ENCODE measurements at regions not wholly inside any gene's neighbourhood (a gene's known extent, or its start where the extent isn't known, plus 50 kb on each side); places are given as distances from the start of the nearest gene placed in this dataset.
"Not testable (repeated sequence)": the region's sequence is repeated elsewhere in the genome, so short reads cannot be mapped to it uniquely, and the experiment has no call there.

DNA sequence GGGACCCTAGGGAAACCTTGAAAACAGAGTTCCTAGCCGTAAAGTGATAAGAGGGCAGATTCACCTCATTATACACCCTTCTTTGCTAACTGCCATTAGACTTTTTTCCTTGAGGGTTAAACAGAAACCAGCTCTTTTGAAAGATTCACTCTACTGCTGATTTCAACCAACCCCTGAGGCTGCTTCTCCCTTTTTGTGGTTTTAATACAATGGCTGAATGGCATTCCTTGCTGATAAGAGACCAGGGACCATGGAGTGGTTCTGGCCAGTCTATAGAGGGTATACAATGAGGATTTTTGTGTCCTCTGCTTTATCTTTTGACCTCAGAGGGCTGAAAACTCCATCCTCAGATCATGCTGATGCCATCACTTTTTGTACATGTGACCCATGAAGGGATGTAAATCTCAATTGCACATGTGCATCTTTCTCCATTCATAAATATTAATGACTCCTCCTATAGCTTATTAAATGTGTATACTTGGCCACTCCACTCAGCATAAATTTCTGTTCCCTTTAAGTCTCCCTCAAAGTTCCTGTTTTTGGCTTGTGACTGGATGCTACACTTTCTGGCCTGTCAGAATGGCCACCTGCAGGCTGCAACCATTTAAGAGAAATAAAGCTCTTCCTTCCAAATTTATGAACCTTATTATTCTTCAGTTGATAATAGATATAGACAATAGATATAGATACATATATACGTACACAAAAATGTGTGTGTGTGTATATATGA lies 233.8 kb upstream of the SEL1L start:
- Histone ChIP-seq H3K4me1 (ENCODE audit: insufficient read depth) (no peaks in the 10 kb centered on the region), H3K27me3 (no peaks in the 10 kb centered on the region), H3K4me2 (no peak overlapping the region), H3K9me3 (ENCODE audit: low read depth) (no peaks in the 10 kb centered on the region), H3K9me2 (replicated peaks; ENCODE audit: insufficient read depth) (no peaks in the 10 kb centered on the region), H3K27ac (no peak overlapping the region), H3K36me3 (replicated peaks; ENCODE audit: insufficient read depth, low read depth) (no peaks in the 10 kb centered on the region), H3K79me2 (no peaks in the 10 kb centered on the region), H4K20me1 (ENCODE audit: insufficient read depth, poor library complexity, severe bottlenecking) (no peaks in the 10 kb centered on the region), H2AFZ (no peak overlapping the region), H3K4me3 (no peak overlapping the region)
- TF ChIP-seq EZH2 (IDR thresholded peaks at IDR 0.05; ENCODE audit: borderline replicate concordance) (no peak), CTCF (IDR thresholded peaks at IDR 0.05; ENCODE audit: poor library complexity) (no peak), EZH2phosphoT487 (IDR thresholded peaks at IDR 0.05; ENCODE audit: low read depth, severe bottlenecking, unreplicated experiment) (no peak)
- WGBS (ENCODE audit: low lambda C conversion rate, missing lambda C conversion rate): 82% methylated on average over 2 of the region's 2 CpGs
- DNase-seq (ENCODE audit: low spot score): no peak

GRCh38 chr14:81771651-81772275 lies 238.1 kb upstream of the SEL1L start:
- Histone ChIP-seq H3K4me1 (ENCODE audit: insufficient read depth) (no peaks in the 10 kb centered on the region), H3K4me2 (no peak overlapping the region), H3K4me3 (no peak overlapping the region), H4K20me1 (ENCODE audit: insufficient read depth, poor library complexity, severe bottlenecking) (no peaks in the 10 kb centered on the region), H3K79me2 (no peaks in the 10 kb centered on the region), H2AFZ (no peak overlapping the region), H3K9me2 (replicated peaks; ENCODE audit: insufficient read depth) (no peaks in the 10 kb centered on the region), H3K9me3 (ENCODE audit: low read depth) (no peaks in the 10 kb centered on the region), H3K27me3 (no peaks in the 10 kb centered on the region), H3K36me3 (replicated peaks; ENCODE audit: insufficient read depth, low read depth) (no peaks in the 10 kb centered on the region), H3K27ac (no peak overlapping the region)
- TF ChIP-seq EZH2phosphoT487 (IDR thresholded peaks at IDR 0.05; ENCODE audit: low read depth, severe bottlenecking, unreplicated experiment): no peak
- DNase-seq (ENCODE audit: low spot score): no peak

GRCh38 chr14:81772381-81772780 lies 238.7 kb upstream of the SEL1L start:
- Histone ChIP-seq H3K4me1 (ENCODE audit: insufficient read depth) (no peaks in the 10 kb centered on the region), H3K36me3 (replicated peaks; ENCODE audit: insufficient read depth, low read depth) (no peaks in the 10 kb centered on the region), H3K27me3 (no peaks in the 10 kb centered on the region), H3K79me2 (no peaks in the 10 kb centered on the region), H3K9me3 (ENCODE audit: low read depth) (no peaks in the 10 kb centered on the region), H4K20me1 (ENCODE audit: insufficient read depth, poor library complexity, severe bottlenecking) (no peaks in the 10 kb centered on the region), H3K4me2 (no peak overlapping the region), H2AFZ (no peak overlapping the region), H3K4me3 (no peak overlapping the region), H3K27ac (no peak overlapping the region), H3K9me2 (replicated peaks; ENCODE audit: insufficient read depth) (no peaks in the 10 kb centered on the region)
- TF ChIP-seq CTCF (IDR thresholded peaks at IDR 0.05; ENCODE audit: poor library complexity) (no peak), EZH2phosphoT487 (IDR thresholded peaks at IDR 0.05; ENCODE audit: low read depth, severe bottlenecking, unreplicated experiment) (no peak), EZH2 (IDR thresholded peaks at IDR 0.05; ENCODE audit: borderline replicate concordance) (no peak)
- DNase-seq (ENCODE audit: low spot score): no peak
- WGBS (ENCODE audit: low lambda C conversion rate, missing lambda C conversion rate): 97% methylated on average over 1 of the region's 1 CpG

DNA sequence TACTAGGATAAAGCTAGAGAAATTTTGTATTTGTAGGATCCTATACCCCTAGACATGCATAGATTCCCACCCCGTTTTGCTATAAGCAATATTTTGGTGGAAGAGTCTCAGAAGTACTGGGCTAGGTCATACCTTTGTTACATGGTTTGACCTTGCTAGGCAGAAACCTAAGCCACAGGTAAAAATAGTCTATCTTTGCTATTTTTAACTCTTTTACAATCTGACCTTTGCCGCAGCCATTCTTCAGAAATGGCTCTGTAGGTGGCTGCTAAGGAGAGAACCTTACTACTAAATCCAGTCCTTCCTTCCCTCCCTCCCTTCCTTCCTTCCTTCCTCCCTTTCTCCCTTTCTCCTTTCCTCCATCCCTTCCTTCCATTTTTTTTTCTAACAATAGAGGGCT lies 242.9 kb upstream of the SEL1L start:
- H3K36me3 ChIP-seq (replicated peaks; ENCODE audit: insufficient read depth, low read depth): no peaks in the 10 kb centered on the region
- H4K20me1 ChIP-seq (ENCODE audit: insufficient read depth, poor library complexity, severe bottlenecking): no peaks in the 10 kb centered on the region
- 88% methylated on average over 2 of the region's 2 CpGs for WGBS (ENCODE audit: low lambda C conversion rate, missing lambda C conversion rate)
- no peak for TF ChIP-seq CTCF (IDR thresholded peaks at IDR 0.05; ENCODE audit: poor library complexity)
- no peak for TF ChIP-seq EZH2phosphoT487 (IDR thresholded peaks at IDR 0.05; ENCODE audit: low read depth, severe bottlenecking, unreplicated experiment)
- TF ChIP-seq EZH2 (IDR thresholded peaks at IDR 0.05; ENCODE audit: borderline replicate concordance): no peak
- H3K4me1 ChIP-seq (ENCODE audit: insufficient read depth): no peaks in the 10 kb centered on the region
- H3K9me3 ChIP-seq (ENCODE audit: low read depth): no peaks in the 10 kb centered on the region
- no peak for DNase-seq (ENCODE audit: low spot score)
- H3K27me3 ChIP-seq: no peaks in the 10 kb centered on the region
- H3K4me3 ChIP-seq: no peak overlapping the region
- H3K9me2 ChIP-seq (replicated peaks; ENCODE audit: insufficient read depth): no peaks in the 10 kb centered on the region
- no peak overlapping the region for H3K4me2 ChIP-seq
- no peak overlapping the region for H2AFZ ChIP-seq
- no peaks in the 10 kb centered on the region for H3K79me2 ChIP-seq
- H3K27ac ChIP-seq: no peak overlapping the region

DNA sequence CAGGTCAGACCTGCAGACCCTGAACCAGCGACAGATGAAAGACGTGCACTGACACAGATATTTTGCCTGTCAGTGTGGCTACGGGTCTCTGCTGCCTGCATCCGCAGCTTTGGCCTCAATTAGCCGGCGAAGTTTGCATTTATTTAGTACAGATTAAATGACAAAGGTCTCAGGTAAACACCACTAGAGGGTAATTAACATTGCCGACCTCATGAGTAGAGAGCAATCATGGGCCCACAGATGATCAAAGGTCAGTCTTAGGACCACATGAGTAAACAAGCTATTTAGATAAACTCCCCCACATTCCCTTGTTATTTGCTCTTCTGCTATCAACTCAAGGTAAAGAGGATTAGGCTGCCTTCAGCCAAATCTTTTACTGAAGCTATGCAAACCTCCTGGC lies 248.1 kb upstream of the SEL1L start:
- 67% methylated on average over 7 of the region's 7 CpGs for WGBS (ENCODE audit: low lambda C conversion rate, missing lambda C conversion rate)
- H3K9me2 ChIP-seq (replicated peaks; ENCODE audit: insufficient read depth); H4K20me1 ChIP-seq (ENCODE audit: insufficient read depth, poor library complexity, severe bottlenecking); DNase-seq (ENCODE audit: low spot score); H3K27me3 ChIP-seq; H2AFZ ChIP-seq; H3K36me3 ChIP-seq (replicated peaks; ENCODE audit: insufficient read depth, low read depth); H3K4me2 ChIP-seq; H3K9me3 ChIP-seq (ENCODE audit: low read depth); H3K27ac ChIP-seq; H3K4me3 ChIP-seq; H3K4me1 ChIP-seq (ENCODE audit: insufficient read depth); H3K79me2 ChIP-seq: not testable (repeated sequence)
